ENCODE measurements at regions not wholly inside any gene's neighbourhood (a gene's known extent, or its start where the extent isn't known, plus 50 kb on each side); places are given as distances from the start of the nearest gene placed in this dataset.

DNA sequence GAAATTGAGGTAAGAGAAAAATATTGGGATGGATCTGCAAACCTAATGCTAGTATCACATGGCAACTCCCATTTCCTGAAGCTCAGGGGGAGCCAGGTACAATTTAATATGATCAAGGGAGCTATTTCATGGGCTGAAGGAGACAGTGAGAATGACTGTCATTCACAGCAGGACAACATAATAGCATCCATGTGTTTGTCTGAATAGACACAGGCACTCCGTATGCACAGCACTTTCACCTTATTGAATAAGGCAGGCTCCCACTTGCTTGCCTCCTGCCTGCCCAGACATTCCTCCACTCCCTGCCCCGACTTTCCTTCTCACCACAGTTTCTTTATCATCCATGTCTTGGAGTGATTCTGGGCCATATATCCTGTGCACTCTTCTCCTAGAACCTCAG lies 156.6 kb upstream of the SLC24A5 start:
- Histone ChIP-seq H3K4me2 (ENCODE audit: control insufficient read depth, extremely low read depth, insufficient read depth, low read depth, low read length) (peak overlapping the region; percentile 18), H3K9me3 (ENCODE audit: control insufficient read depth, low read depth, low read length) (no peaks in the 10 kb centered on the region), H3K9me1 (ENCODE audit: control insufficient read depth, extremely low read depth, insufficient read depth, low read length) (no peaks in the 10 kb centered on the region), H3K79me2 (ENCODE audit: control insufficient read depth, insufficient read depth, low read length) (no peaks in the 10 kb centered on the region), H3K27me3 (ENCODE audit: control insufficient read depth, extremely low read depth, insufficient read depth, low read length) (no peaks in the 10 kb centered on the region), H3K27ac (ENCODE audit: control insufficient read depth, insufficient read depth, low read length) (no peak overlapping the region), H3K36me3 (ENCODE audit: control insufficient read depth in 2 of 2, extremely low read depth in 1 of 2, insufficient read depth in 2 of 2, low read length in 2 of 2) (no peaks in the 10 kb centered on the region), H3K9ac (ENCODE audit: control insufficient read depth, extremely low read depth, insufficient read depth, low read length) (no peak overlapping the region), H3K4me1 (ENCODE audit: control insufficient read depth, extremely low read depth, insufficient read depth, low read length) (peaks cover 30% of the 10 kb centered on the region), H2AFZ (ENCODE audit: control insufficient read depth, low read length) (peak overlapping the region; percentile 47), H3K4me3 (ENCODE audit: control insufficient read depth in 2 of 3, extremely low read depth in 1 of 3, insufficient read depth in 2 of 3, low read depth in 1 of 3, low read length in 3 of 3) (no peak overlapping the region), H4K20me1 (ENCODE audit: control insufficient read depth, extremely low read depth, insufficient read depth, low read length) (no peaks in the 10 kb centered on the region)
- TF ChIP-seq CTCF (optimal IDR thresholded peaks at IDR 0.05 in 1 of 3, IDR thresholded peaks at IDR 0.05 in 1 of 3, conservative IDR thresholded peaks at IDR 0.05 in 1 of 3; ENCODE audit: extremely low read depth in 1 of 3, insufficient read depth in 2 of 3, low read length in 3 of 3): no peak
- dilution Hi-C loops (cut with MboI; ENCODE audit: extremely low pct_ligation_motif_present, low sequenced_read_pairs): no loop called here
- DNase-seq (ENCODE audit: low read depth, low spot score) (no peak), FAIRE-seq (peak; percentile 61)

GRCh38 chr15:47965297-47965696 lies 155.5 kb upstream of the SLC24A5 start:
- no peaks in the 10 kb centered on the region for H3K9me1 ChIP-seq (ENCODE audit: control insufficient read depth, extremely low read depth, insufficient read depth, low read length)
- H3K9me3 ChIP-seq (ENCODE audit: control insufficient read depth, low read depth, low read length): no peaks in the 10 kb centered on the region
- no peak for TF ChIP-seq CTCF (optimal IDR thresholded peaks at IDR 0.05 in 1 of 3, IDR thresholded peaks at IDR 0.05 in 1 of 3, conservative IDR thresholded peaks at IDR 0.05 in 1 of 3; ENCODE audit: extremely low read depth in 1 of 3, insufficient read depth in 2 of 3, low read length in 3 of 3)
- no peak for TF ChIP-seq EZH2 (IDR thresholded peaks at IDR 0.05; ENCODE audit: low read length)
- H3K4me3 ChIP-seq (ENCODE audit: control insufficient read depth in 2 of 3, extremely low read depth in 1 of 3, insufficient read depth in 2 of 3, low read depth in 1 of 3, low read length in 3 of 3): no peak overlapping the region
- no peaks in the 10 kb centered on the region for H3K27me3 ChIP-seq (ENCODE audit: control insufficient read depth, extremely low read depth, insufficient read depth, low read length)
- dilution Hi-C loops (cut with MboI; ENCODE audit: extremely low pct_ligation_motif_present, low sequenced_read_pairs): no loop called here
- no peak overlapping the region for H3K4me2 ChIP-seq (ENCODE audit: control insufficient read depth, extremely low read depth, insufficient read depth, low read depth, low read length)
- H3K79me2 ChIP-seq (ENCODE audit: control insufficient read depth, insufficient read depth, low read length): no peaks in the 10 kb centered on the region
- H3K36me3 ChIP-seq (ENCODE audit: control insufficient read depth in 2 of 2, extremely low read depth in 1 of 2, insufficient read depth in 2 of 2, low read length in 2 of 2): no peaks in the 10 kb centered on the region
- FAIRE-seq: no peak
- H4K20me1 ChIP-seq (ENCODE audit: control insufficient read depth, extremely low read depth, insufficient read depth, low read length): no peaks in the 10 kb centered on the region
- H3K27ac ChIP-seq (ENCODE audit: control insufficient read depth, insufficient read depth, low read length): no peak overlapping the region
- no peak overlapping the region for H2AFZ ChIP-seq (ENCODE audit: control insufficient read depth, low read length)
- no peak overlapping the region for H3K9ac ChIP-seq (ENCODE audit: control insufficient read depth, extremely low read depth, insufficient read depth, low read length)
- no peak for DNase-seq (ENCODE audit: low read depth, low spot score)
- H3K4me1 ChIP-seq (ENCODE audit: control insufficient read depth, extremely low read depth, insufficient read depth, low read length): peaks cover 19% of the 10 kb centered on the region
